Skin epidermis (tissue), 12 donors: ENCODE measurements at regions not wholly inside any gene's neighbourhood (a gene's known extent, or its start where the extent isn't known, plus 50 kb on each side); places are given as distances from the start of the nearest gene placed in this dataset.

Experiments
- H3K27ac ChIP-seq, 21 experiments: fragments of 200-600 bp; sonication (generic) in 11 of 21; one replicate each; pipeline ENCODE4 v1.5.0; 2020; ENCODE audit warnings: mild to moderate bottlenecking in 3 of 21, inconsistent platforms in 2 of 21, moderate library complexity in 2 of 21
- H3K4me3 ChIP-seq, 7 experiments: fragments of 200-600 bp; sonication (generic) in 2 of 7; one replicate each; pipeline ENCODE4 v1.5.0; 2020; ENCODE audit warnings: inconsistent platforms in 2 of 7, mild to moderate bottlenecking in 2 of 7, moderate library complexity in 1 of 7

DNA sequence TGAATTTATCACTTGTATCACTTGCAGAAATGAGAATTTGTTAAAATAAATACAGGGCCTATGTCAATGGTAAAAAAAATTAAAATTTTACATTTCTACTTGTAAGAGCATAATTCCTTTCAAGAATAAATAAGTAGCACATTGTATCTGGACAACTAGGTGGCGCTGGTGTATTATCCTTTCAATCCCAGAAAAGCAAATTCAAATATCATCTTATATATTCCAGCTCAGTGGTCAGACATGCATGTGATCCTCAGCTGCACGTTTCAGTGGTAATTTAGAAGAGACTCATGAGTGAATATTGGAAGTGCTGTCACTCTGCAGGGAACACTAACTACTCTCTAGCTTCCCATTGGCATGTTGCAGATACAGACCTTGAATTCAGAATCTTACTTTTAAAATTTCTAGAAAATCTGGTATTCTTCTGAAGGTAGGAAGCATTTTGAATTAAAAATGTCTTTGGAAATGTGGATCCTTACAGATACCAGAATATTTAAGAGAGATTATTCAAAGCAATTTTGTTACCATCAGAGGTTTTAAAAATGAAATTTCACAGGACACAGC, 1414.7 kb upstream of the TENM3 start:
- Histone ChIP-seq H3K27ac (no peak overlapping the region), H3K4me3 (no peak overlapping the region)

DNA sequence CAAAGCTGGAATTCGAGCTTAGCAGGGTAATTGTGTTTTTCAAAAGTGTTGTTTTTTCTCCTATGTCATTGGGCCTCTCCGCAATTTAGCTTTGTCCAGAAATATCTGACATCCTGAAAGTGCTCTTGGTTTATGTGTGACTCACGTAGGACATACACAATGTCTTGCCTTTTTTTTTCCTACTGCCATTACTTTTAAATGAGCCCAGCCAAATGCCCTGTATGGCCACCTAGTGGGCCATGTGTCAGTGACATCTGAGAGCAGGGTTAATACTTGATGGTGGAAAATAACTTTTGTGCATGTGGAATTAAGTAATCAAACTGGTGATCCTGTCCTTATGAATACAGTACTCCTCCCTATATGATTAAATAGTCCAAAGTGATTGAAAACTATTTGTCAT, 1411.1 kb upstream of the TENM3 start:
- no peak overlapping the region for H3K4me3 ChIP-seq
- no peak overlapping the region for H3K27ac ChIP-seq

DNA sequence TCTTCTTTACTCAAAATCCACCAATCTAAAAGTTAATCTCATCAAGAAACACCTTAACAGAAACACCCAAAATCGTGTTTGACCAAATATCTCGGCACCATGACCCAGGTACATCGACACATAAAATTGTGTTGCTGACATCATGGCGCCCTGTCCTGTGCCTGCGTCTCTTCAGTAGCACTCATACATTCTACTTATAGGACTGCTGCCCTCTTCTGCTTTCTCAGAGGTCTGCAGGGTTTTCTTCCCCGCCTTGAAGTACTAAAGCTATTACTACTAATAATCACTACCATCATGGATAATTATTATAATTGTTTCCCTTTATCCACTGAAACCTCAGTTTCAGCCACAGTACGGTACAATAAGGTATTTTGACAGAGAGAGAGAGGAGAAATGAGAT, 1403.1 kb upstream of the TENM3 start:
- Histone ChIP-seq H3K4me3 (no peak overlapping the region), H3K27ac (no peak overlapping the region)

DNA sequence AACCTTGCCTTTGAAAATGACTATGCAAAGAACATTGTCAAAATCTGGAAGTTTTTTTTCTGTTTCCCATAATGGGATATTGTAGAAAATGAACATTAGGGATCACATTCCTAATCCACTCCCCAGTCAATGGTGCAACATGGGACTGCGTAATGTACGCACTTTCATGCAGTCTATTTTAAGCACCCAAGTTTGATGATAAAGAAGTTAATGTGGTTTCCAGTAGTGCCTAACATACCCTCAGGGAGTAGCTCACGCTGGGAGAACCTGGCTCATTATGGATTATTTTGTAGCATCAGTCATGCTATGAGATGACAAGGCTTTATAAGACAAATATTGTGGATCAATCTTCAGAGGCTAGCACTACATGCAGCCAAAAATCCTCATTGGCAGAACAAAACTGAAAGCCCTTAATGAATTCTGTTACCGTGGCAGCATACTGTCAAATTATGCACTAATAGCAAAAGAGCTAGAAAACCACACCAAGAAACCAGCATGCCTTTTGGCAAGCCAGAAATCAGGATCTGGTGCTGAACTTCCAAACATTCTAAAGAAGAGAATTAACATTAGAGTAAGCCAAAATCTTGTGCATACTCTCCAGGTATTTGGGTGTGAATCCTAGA, 1392.8 kb upstream of the TENM3 start:
- Histone ChIP-seq H3K27ac (no peak overlapping the region), H3K4me3 (no peak overlapping the region)

DNA sequence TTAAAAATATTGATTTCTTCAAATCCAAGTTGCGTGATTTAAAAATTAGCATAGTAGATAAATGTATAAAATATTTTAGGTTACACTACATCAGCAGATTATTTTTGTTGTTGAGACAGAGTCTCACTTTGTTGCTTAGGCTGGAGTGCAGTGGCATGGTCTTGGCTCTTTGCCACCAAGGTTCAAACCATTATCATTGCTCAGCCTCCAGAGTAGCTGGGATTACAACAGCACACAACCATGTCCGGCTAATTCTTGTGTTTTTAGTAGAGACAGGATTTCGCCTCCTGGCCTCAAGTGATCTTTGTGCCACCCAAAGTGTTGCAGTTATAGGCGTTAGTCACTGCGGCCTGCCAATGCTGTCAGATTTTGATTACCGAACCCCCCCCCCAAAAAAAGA, 1390.5 kb upstream of the TENM3 start:
- Histone ChIP-seq H3K27ac (no peak overlapping the region), H3K4me3 (no peak overlapping the region)

DNA sequence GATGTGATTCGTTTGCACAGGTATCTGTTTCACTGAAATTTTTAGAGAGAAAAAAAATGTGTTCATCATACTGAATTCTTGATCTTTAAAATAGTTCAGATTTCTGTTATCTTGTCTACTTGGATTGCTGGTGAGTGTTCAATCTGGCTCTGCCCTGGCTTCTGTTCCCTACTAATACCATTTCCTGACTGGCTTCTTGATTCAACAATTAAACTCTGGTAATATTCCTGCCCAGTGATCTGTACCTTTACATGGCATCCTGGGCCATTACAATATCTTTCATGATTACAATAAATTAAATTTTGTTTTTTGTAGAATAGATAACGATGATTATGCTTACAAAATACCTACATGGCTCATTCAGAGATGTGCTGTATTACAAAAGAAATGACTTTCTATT, 1388.0 kb upstream of the TENM3 start:
- Histone ChIP-seq H3K27ac (no peak overlapping the region), H3K4me3 (no peak overlapping the region)

DNA sequence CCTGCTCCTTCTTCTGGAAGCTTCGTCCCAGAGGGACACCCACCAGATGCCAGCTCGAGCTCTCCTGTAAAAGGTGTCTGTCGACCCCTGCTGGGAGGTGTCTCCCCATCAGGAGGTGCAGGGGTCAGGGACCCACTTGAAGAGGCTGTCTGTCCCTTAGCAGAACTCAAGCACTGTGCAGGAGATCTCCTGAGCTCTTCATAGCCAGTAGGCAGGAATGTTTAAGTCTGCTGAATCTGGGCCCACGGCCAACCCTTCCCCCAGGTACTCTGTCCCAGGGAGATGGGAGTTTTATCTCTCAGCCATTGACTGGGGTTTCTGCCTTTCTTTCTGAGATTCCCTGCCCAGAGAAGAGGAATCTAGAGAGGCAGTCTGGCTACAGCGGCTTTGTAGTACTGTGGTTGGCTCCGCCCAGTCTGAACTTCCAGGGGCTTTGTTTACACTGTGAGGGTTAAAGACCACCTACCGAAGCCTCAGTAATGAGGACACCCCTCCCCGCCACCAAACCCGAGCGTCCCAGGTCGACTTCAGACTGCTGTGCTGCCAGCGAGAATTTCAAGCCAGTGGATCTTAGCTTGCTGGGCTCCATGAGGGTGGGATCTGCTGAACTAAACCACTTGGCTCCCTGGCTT, 1383.0 kb upstream of the TENM3 start:
- no peak overlapping the region for H3K4me3 ChIP-seq
- no peak overlapping the region for H3K27ac ChIP-seq

DNA sequence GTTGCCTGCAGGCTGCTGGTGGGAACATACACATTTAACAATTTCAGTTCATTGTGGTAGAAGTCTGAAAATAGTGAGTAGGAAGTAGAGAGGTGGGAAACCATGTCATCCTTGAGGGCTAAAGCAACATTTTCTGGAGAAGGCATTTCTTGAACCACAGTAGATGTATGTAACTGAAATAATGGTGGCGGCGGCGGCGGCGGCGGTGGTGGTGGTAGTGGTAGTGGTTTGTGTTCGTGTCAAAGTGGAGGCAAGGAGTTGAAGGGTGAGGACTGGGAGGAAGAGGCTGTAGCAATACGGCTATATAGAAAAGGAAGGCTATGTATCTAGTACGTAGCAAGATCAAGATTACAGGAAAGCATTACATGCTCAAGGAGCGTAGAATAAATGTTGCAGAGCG, 1381.6 kb upstream of the TENM3 start:
- Histone ChIP-seq H3K4me3 (no peak overlapping the region), H3K27ac (no peak overlapping the region)

DNA sequence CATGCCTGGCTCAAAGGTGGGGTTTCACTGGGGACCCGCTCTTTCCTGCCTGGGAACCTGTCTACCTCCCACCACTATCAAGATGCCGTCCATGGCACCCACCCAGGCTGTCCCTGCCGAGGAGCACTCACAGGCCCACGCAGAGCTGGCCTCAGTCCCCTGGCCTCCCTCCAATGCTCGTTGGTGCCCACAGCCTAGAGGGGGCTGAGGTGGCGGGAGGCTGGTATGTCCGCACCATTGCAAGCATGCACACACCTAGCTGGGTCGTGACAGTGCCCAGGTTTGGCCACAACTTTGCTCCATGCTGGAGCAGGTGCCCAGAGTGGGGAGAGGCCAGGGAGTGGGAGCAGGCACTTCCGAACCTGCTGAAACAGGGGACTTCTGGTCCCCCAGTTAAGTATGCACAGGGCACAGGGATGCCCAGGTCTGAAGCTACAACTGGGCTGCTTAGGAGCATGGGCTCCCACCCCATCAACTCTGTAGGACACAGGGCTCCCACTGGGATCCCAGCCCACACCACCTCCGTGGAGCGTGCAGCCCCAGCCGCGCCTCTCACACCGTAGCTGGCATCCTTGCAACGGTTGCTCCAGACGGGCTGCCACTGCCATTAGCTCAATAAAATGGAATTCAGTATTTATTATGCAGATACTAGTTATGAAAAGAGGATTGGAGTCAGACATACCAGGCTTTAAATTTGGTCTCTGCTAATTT, 1376.1 kb upstream of the TENM3 start:
- no peak overlapping the region for H3K4me3 ChIP-seq
- H3K27ac ChIP-seq, result no peak overlapping the region

DNA sequence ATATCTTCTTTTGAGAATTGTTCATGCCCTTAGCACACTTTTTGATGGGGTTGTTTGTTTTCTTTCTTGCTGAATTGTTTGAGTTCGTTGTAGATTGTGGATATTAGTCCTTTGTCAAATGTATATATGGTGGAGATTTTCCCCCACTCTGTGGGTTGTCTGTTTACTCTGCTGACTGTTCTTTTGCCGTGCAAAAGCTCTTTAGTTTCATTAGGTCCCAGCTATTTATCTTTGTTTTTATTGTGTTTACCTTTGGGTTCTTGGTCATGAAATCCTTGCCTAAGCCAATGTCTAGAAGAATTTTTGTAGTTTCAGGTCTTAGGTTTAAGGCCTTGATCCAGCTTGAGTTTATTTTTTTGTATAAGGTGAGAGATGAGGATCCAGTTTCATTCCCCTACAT, 1372.6 kb upstream of the TENM3 start:
- Histone ChIP-seq H3K27ac (no peak overlapping the region), H3K4me3 (no peak overlapping the region)

DNA sequence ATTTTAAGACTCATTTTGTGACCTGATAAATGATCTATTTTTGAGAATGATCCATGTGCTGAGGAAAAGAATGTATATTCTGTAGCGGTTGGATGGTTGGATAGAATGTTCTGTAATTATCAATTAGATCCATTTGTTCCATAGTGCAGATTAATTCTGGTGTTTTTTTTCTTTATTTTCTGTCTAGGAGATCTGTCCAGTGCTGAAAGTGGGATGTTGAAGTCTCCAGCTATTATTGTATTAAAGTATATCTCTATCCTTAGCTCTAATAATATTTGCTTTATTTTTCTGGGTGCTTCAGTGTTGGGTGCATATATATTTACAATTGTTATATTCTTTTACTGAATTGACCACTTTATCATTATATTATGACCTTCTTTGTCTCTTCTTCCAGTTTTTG, 1344.9 kb upstream of the TENM3 start:
- no peak overlapping the region for H3K27ac ChIP-seq
- H3K4me3 ChIP-seq, result no peak overlapping the region

DNA sequence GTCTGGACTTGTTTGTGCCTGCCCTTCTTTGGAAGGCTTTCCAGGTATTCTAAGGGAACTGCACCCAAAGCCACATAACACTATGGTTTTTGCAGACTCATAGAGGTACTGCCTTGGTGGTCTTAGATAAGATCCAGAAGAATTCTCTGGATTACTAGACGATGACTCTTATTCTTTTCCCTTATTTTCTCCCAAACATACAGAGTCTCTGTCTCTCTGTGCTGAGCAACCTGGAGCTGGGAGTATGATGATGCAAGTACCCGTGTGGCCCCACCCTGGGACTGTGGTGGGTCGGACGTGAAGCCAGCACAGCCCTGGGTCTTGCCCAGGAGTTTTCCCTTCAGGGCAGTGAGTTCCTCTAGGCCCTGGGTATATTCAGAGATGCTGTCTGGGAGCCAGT, 1342.4 kb upstream of the TENM3 start:
- Histone ChIP-seq H3K27ac (peak overlapping the region in 1 of 21 experiments; percentile 55), H3K4me3 (no peak overlapping the region)

DNA sequence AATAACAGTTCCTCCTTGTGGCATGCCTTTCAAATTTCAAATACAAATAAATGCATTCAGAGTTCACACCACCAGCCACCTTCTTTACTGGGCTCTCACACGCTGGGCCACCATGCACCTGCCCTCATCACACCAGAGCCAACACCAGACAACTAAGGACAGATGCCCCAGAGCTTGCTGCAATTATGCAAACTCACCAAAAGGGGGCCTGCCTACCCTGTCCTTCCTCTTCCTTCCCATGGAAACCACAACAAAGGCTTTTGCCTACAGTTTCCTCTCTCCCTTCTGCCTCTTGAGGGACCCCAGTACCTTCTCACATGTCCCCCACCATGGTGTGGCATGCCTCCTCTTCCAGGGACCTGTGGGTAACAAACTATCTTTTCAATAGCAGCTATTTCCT, 1333.9 kb upstream of the TENM3 start:
- no peak overlapping the region for H3K27ac ChIP-seq
- no peak overlapping the region for H3K4me3 ChIP-seq

DNA sequence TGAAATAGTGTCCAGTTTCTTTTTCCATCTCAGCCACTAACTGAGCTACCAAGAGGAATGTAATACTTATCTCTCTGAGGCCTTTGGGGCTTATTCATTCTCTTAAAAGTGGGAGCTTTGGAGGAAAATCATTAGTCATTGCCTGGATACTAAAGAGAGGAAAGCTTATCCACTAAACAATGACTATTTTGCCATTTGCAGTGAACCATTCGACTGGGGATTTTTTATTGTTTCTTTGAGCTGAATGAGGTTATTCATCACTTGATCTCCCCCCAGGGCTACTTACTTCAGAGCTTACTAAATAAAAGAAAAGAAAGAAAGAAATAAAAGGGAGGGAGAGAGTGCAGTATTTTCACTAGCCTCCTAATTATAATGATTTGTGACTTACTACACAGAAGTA, 1329.5 kb upstream of the TENM3 start:
- no peak overlapping the region for H3K4me3 ChIP-seq
- H3K27ac ChIP-seq, result no peak overlapping the region

DNA sequence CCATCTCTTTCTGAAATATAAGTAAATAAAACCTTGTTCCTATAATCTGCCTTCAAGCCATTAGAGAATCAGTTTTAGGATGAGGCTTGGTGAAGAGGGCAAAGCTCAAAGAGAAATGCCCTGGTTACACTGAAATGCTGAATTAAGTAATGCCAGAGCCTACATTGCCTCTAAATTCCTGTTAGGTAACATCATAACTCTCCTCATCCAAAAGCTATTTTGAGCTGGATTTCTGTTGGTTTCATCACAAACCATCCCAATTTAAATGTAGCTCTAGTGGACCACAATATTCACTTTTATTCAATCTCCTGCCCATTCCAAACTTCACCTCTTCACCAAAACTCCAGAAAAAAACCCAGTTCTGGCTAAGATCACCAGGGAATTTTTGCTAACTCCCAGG, 1319.7 kb upstream of the TENM3 start:
- Histone ChIP-seq H3K27ac (no peak overlapping the region), H3K4me3 (no peak overlapping the region)

DNA sequence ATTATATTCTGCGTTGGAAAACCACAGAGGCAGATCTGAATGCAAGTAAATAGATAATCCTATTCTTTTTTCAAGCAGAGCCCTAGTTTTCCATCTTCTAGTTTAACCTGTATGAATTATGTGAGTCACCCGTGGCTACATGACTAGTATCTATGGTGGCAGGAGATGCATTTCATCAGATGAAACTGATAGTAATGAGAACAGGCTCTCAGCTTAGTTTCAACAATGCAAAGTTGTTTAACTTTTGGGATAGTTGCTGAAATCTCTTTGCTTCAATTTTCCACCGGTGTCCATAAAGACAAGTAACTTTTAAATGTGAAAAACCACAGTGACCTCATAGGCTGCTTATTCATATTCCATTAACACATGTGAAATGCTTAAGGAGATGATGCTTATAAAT, 1317.4 kb upstream of the TENM3 start:
- no peak overlapping the region for H3K4me3 ChIP-seq
- H3K27ac ChIP-seq, result no peak overlapping the region

DNA sequence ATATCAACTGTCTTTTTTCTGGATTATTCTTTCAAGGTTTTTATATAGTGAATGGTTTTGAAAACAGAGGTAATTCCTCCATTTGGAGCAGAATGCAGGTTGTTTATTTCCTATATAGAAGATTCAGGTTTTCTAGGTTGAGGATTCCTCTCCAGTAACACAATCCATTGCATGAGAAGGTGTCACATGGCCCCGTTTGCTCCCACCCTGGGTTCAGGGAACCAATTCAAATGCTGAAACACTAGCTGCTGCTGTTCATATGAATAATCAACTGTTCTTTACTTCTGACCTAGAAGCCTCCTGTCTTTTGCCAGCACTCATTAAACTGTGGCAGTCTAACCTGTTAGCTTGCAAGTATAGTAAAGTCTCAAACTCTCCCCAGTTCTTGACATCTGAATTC, 1316.9 kb upstream of the TENM3 start:
- H3K27ac ChIP-seq, result no peak overlapping the region
- no peak overlapping the region for H3K4me3 ChIP-seq

DNA sequence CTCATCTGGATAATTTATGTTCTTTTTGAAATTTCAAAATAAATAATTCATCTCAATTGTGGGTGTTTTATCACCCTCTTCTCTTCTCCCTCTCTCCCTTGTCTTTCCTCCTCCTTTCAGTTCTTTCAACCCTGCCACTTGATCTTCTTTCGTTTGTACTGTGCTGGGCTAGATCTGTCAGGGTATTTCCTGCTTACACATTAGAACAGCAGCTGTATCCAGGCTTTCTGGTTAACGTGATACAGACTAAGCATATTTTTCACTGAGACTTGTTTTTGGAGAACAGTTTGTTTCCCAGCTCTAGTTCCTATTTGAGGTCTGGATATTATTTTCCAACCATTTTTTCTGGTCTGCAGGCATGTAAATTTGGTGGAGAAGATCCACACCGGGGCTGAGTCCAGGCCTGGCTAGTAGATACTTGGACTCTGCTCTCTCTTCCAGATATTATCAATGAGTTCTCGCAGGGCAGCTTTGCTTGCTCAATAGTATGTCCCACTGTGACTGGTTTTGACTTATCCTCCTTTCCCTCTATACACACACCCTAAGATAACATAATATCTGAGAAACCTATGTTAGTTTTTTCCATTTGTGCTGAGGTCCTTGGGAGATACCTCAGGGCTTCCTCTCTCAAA, 1310.7 kb upstream of the TENM3 start:
- H3K4me3 ChIP-seq, result no peak overlapping the region
- no peak overlapping the region for H3K27ac ChIP-seq

DNA sequence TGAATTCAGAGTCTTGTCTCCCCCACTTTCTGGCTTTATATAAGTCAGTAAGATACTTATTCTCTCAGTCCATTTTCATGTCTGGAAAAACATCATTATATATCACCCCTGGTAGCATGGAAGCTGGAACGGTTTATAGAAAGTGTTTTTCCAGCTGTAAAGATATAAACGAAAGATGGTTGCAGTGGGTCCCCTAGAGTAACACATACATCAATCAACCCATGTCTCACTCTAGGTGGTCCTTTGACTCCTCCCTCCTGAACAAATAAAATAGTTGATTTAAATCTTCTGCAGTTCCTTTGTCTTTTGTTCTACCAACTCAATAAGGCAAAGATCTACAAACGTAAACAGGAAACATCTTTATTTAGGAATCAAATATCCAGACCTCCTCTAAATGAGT, 1306.1 kb upstream of the TENM3 start:
- no peak overlapping the region for H3K4me3 ChIP-seq
- no peak overlapping the region for H3K27ac ChIP-seq

DNA sequence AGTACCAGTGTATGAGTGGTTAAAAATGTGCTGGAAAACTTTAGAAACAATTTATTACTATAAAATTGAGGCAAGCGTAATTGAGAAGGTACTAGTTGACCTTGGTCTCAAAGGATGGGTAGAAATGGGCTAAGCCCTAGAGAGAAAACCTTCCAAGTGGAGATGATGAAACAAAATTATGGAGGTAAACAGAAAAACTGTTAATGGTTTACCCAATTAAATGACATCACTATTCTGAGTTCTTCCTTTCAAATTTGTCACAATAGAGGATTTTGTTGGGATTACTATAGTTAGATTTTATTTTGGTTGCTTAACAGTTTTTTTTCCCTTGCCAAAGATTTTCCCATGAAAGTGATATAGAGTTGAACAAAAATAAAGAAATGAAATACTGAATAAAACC, 1302.5 kb upstream of the TENM3 start:
- no peak overlapping the region for H3K27ac ChIP-seq

DNA sequence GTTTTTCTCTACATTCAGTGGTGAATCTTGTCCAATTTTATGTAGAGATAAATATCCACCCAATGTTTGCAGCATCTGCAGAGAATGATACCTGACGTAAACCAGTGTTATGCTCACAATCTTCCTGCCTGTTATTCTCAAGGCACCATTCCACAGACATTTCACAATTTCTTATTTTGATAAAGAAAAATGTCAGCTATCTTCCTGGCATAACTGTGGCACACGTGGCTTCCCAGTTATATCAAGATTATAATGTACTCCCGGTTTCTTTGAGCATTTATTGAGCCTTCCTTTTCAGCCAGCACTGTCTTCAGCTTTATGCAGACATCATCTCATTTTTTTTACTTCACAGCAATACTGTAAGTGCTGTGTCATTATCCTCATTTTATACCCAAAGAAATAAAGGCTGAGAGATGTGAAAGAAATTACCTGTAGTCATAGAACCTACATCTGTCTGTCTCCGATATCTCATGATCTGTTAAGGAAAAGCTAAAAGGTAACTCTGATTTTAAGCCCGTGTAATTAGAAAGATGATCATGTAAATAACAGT, 1300.8 kb upstream of the TENM3 start:
- no peak overlapping the region for H3K4me3 ChIP-seq

More for the DNA sequence above, 1302.5 kb upstream of the TENM3 start:
- no peak overlapping the region for H3K4me3 ChIP-seq

More for the DNA sequence above, 1300.8 kb upstream of the TENM3 start:
- H3K27ac ChIP-seq, result no peak overlapping the region
